ENCODE measurements at regions not wholly inside any gene's neighbourhood (a gene's known extent, or its start where the extent isn't known, plus 50 kb on each side); places are given as distances from the start of the nearest gene placed in this dataset.

DNA sequence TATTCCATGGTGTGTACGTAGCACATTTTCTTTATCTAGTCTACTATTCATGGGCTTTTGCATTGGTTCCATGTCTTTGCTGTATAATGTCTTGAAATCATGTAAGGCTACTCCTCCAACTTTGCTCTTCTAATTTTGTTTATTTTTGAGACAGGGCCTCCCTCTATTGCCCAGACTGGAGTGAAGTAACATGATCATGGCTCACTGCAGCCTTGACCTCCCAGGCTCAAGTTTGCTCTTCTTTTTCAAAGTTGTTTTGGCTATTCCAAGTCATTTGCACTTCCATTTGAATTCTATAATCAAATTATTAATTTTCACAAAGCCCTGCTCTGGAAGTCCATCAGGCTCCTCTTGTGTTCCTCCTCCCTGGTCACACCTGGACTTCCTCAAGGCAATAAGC, 90.2 kb upstream of the SGIP1 start:
- peak; percentile 14 for TF ChIP-seq CTCF (IDR thresholded peaks at IDR 0.05; ENCODE audit: low read depth, low read length)
- no peak overlapping the region for H3K4me3 ChIP-seq
- DNase-seq (ENCODE audit: low read depth in 1 of 2, low spot score in 1 of 2): peak in 1 of 2 donors; percentile 34

GRCh38 chr1:66444438-66445265, 89.3 kb upstream of the SGIP1 start:
- TF ChIP-seq CTCF (IDR thresholded peaks at IDR 0.05; ENCODE audit: low read depth, low read length): no peak
- peaks cover 25% of the 10 kb centered on the region for H3K4me1 ChIP-seq (ENCODE audit: low read depth)
- no peaks in the 10 kb centered on the region for H3K36me3 ChIP-seq
- no peaks in the 10 kb centered on the region for H3K9me3 ChIP-seq (ENCODE audit: low read depth)
- peak in 1 of 2 donors; percentile 36 for DNase-seq (ENCODE audit: low read depth in 1 of 2, low spot score in 1 of 2)
- H3K4me3 ChIP-seq: no peak overlapping the region
- H3K27me3 ChIP-seq: no peaks in the 10 kb centered on the region
- no peak overlapping the region for H3K27ac ChIP-seq

More for the DNA sequence above, 90.2 kb upstream of the SGIP1 start:
- Histone ChIP-seq H3K27ac (no peak overlapping the region), H3K9me3 (ENCODE audit: low read depth) (no peaks in the 10 kb centered on the region), H3K27me3 (no peaks in the 10 kb centered on the region), H3K4me1 (ENCODE audit: low read depth) (peaks cover 17% of the 10 kb centered on the region), H3K36me3 (no peaks in the 10 kb centered on the region)

GRCh38 chr1:66445492-66446181, 88.3 kb upstream of the SGIP1 start:
- H3K36me3 ChIP-seq: no peaks in the 10 kb centered on the region
- no peak for TF ChIP-seq CTCF (IDR thresholded peaks at IDR 0.05; ENCODE audit: low read depth, low read length)
- DNase-seq (ENCODE audit: low read depth in 1 of 2, low spot score in 1 of 2): no peak
- no peak overlapping the region for H3K27ac ChIP-seq
- H3K27me3 ChIP-seq: no peaks in the 10 kb centered on the region
- no peaks in the 10 kb centered on the region for H3K9me3 ChIP-seq (ENCODE audit: low read depth)
- H3K4me3 ChIP-seq: no peak overlapping the region
- peaks cover 34% of the 10 kb centered on the region for H3K4me1 ChIP-seq (ENCODE audit: low read depth)

GRCh38 chr1:66446261-66447001, 87.5 kb upstream of the SGIP1 start:
- Histone ChIP-seq H3K27me3 (no peaks in the 10 kb centered on the region), H3K9me3 (ENCODE audit: low read depth) (no peaks in the 10 kb centered on the region), H3K4me1 (ENCODE audit: low read depth) (peaks cover 42% of the 10 kb centered on the region), H3K36me3 (no peaks in the 10 kb centered on the region), H3K27ac (no peak overlapping the region), H3K4me3 (no peak overlapping the region)
- peak; percentile 74 to 84 for DNase-seq (ENCODE audit: low read depth in 1 of 2, low spot score in 1 of 2)
- peak; percentile 69 for TF ChIP-seq CTCF (IDR thresholded peaks at IDR 0.05; ENCODE audit: low read depth, low read length)

DNA sequence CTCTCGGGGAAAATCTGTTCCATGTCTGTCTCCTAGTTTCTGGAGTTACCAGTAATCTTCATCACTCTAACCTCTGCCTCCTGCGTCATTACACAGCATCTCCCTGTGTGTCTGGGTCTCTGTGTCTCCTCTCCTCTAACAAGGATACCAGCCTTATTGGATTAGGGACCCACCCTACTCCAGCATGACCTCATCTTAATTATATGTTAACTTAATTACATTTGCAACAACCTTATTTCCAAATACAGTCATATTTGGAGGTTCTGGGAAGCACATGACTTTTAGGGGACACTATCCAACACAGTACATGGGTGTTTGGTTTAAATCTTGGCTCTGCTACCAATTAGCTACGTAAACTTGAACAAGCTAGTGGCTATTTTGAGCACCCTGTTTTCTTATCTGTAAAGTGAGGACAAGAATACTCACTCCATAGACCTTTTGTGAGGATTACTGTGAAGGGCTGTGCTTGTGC, 83.9 kb upstream of the SGIP1 start:
- Histone ChIP-seq H3K27ac (peak overlapping the region; percentile 92), H3K27me3 (no peaks in the 10 kb centered on the region), H3K9me3 (ENCODE audit: low read depth) (no peaks in the 10 kb centered on the region), H3K4me1 (ENCODE audit: low read depth) (peaks cover 36% of the 10 kb centered on the region), H3K4me3 (no peak overlapping the region), H3K36me3 (no peaks in the 10 kb centered on the region)
- TF ChIP-seq CTCF (IDR thresholded peaks at IDR 0.05; ENCODE audit: low read depth, low read length): no peak
- DNase-seq (ENCODE audit: low read depth in 1 of 2, low spot score in 1 of 2): peak in 1 of 2 donors; percentile 68

Measured in cardiac muscle cell (in vitro differentiated cells and primary cell).